NAMALWA (cell line): ENCODE measurements at regions not wholly inside any gene's neighbourhood (a gene's known extent, or its start where the extent isn't known, plus 50 kb on each side); places are given as distances from the start of the nearest gene placed in this dataset.
A peak's percentile ranks its signal among the peaks of the same experiment; 100 is the strongest.

Source experiments
- DNase-seq: peaks from one replicate; pipeline ENCODE4 v3.0.0-alpha.2; 2015; ENCODE audit warnings: low spot score

DNA sequence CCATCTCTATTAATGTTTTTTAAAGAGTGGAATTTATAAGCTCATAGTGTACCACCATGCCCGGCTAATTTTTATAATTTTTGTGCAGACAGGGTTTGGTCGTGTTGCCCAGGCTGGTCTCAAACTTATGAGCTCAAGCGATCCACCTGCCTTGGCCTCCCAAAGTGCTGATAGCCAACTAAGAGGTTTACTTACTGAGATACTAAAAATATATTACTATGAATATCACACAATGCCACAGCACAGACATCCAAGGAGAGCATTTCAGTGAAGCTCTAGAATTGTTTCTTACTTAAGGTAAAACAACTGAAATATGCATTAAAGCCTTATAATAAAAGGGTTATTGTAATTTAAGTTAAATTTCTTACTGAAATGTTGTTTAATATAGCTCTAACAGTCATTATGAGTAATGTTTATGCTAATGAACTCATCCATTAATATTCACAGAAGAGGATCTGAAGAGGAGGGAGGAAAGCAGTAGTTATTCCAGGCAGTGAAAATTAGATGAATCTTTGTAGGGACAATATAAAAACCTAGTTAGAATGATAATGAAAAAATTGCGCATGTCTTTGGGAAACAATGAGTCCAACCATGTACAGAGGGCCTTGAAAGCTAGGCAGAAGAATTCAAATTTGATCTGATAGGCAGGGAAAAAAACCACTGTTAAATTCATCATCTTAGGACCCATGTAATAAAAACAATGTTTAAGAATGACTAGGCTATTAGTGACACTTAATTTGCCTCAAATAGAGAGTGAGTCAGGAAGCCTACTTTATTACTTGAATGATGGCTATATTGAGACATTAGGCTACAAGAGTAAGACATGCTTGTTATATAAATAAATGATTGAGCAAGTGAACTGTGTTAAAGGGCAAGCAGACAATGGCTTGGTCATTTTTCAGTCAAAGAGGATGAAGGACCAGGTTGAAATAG, 99.2 kb downstream of the SLC41A2 start:
- no peak for DNase-seq

DNA sequence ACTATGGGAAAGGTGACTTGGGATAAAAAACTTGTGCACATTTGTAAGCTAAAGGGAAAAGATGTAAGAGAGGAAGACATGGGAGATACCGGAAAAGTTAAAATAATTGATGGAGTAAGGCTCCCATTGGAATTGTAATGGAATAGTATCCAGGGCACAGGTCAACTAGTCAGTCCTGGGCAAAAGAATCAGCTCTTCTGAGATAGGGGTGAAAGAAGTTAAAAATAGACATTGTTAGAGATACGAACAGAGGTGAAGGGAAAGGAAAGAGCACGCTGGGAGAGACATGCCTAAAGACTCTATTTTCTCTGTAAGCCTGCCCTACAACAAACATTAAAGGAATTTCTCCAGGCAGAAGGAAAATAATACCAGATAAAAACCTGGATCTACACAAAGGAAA, 101.6 kb downstream of the SLC41A2 start:
- no peak for DNase-seq

DNA sequence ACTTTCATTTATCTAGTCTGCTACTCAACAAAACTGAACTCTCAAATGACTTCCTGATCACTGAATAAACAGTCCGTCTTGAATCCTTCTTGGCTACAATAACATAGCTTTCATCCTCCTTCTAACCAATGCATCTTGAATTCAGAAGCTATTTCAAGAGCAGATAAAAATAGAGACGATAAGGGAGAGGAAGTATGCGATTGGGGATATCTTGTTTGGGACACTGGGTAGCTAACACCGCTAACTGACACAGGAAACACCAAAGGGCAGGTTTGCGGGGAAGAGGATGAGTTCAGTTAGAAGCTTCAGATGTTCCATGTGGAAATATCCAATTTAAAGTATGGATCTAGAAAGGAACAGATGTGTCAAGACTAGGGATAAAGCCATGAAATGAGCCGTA, 102.5 kb downstream of the SLC41A2 start:
- DNase-seq, result no peak

DNA sequence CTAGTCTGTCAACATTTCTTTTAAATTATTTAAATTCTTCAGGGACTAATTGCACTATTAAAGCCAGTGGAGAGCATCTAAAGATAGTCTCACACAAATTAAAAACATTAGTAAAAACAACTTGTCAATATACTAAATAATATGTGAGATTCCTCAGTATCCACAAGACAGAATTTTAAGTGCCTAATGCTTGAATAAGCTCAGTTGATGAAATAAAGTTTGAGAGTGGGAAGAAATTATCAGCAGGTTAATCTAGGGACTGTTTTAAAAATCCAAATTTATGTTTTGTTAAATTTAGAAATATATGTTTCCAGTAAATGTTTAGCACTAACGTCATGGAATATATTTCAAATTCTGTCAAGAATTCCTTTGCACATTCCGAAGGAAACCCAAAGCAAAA, 105.2 kb downstream of the SLC41A2 start:
- no peak for DNase-seq

DNA sequence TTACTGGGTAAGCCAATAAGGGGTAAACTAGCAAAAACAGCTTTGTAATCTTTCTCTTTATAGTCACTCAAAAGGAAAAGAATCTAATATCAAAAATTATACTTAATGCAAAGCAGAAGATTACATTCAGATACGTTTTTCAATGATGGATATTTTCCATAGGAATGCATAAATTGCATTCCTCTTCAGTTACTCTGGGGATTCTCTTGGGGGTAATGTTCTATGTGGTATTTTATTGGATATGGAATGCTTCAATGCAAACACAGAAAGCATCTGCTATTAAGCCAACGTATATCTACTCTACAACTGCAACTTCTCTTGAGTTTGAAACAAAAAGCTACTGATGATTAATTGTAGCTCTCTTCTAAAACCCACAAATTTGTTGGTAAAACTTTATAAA, 106.0 kb downstream of the SLC41A2 start:
- no peak for DNase-seq

DNA sequence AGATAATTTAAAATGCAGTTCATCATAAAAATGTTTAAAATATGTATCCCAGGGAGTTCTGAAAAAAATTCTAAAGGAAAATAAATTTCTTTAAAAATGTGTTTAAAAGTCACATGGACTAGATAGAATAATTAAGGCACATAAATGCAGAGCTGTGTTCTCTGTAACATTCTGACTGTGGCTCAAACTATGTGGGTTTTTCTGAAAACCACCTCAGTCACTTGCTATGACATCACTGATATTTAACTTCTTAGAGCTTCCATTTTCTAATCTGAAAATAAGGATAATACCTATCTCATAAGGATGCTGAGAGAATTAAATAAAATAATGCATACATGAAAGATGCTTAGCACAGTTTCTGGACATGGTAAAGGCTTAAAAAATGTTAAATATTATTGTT, 107.3 kb downstream of the SLC41A2 start:
- DNase-seq, result no peak

DNA sequence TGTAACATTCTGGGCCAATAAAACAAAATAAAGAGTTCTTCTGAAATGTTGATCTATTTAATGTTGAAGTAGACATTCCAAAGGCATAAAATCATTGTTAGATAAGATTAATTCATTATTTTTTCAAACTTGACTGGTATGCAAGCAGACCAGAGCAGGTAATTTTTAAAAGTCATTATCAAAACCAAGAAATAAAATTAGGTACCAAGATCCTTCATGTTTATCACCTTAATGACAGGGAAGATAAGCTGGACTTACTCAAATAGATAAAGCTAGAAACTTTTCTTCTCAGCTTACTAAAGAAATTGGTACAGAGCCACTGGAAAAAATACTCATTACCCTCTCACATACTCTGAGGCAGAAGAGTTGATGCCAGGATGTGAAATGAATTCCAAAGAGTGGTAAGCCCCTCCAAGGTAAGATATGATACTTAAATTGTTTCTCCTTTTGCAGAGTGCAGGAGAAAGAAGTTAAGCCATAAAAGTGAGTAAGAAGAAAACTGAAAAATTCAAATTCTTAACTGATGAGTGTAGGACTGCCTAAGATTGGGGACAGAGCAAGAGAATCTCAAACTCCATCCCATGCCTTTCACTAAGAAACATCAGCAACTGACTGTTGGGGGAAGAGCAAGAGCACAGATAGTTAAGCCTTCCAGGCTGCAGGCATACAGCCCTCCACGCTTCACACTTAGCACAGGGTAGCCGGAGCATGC, 111.9 kb downstream of the SLC41A2 start:
- no peak for DNase-seq

DNA sequence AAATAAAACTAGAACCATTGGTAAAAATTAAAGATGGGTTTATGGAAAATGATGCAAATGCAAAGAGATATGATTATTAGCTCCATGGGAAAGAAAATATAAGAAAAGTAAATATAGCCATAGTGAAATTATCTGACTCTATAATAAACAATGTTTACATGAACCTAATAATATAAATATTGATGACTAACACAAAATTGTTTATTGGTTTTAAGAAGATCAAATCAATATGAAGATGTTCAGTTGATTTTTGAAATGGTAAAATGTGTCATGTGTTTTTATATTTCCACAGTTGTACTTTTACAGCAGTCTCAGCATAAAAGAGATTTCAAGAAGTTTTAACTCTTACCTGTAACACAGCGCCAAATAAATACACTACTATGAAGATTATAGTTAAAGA, 114.0 kb downstream of the SLC41A2 start:
- no peak for DNase-seq

DNA sequence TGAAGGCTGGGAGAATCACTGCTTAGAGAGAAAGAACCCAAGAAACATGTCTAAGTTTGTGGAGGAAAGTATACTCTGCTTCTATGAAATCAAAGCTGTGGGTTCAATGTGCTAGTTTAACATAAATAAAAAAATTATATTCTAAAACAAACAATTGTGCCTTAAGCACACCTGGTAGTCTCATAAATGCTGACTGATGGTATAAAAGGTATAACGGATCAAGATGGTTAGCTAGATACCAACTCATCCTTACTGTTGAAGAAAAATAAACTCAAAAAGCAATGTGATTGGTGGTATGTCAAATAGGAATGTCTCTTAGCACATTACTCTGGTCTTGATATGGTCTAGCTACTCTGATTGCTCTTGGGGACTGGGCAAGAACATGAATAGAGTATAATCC, 117.8 kb downstream of the SLC41A2 start:
- DNase-seq, result no peak

DNA sequence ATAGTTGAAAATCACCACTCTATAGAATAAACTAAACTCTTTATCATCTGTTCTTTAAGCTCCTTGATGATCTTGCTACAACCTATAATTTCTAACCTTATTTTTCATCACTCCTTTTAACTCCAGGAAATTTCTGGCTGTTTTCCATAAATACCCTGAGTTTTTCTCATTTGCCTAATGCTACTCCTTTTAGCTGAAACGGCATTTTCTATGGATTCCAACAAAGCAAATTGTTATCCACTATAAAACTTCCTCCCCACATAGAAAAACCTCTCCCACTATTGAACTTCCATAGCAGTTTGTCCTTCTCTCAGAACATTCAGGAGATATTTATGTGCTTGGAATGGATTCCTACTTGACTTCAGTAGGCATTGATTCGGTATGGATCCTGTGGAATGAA, 122.8 kb downstream of the SLC41A2 start:
- DNase-seq, result no peak

DNA sequence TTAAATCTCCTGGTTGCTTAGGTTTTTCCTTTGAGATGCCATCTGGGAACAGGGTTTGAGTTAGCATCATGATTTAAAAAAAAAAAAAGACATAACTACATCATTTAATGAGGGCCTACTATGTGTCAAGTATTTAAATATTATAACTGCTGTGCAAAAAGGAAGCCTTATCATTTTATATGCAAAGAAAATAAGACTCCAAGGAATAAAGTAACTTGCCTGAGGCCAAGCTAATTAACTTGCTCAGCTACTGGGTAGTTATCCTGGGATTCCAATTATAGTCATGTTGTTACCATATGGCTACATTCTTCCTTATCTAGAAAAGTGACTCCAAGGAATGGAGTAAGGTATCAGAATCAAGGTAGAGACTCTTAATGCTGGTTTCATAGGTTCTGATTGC, 123.5 kb downstream of the SLC41A2 start:
- DNase-seq, result no peak

DNA sequence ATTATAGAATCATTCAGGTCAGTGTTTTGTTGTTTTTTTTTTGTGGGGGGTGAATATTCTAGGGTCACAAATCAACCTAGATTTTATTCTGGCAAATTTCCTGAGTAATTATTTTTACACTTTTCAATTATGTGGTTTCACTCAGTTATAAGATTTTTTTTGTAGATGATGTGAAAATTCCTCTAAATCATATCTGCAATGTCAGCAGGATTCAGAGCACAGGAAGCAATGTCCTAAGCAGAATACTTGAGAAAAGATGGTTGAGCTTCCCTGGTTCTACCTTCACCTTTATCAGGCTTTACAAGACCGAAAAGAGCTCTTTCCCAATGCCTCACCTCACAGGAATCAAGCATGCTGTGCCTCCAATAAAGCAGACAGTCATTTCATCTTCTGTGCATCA, 124.3 kb downstream of the SLC41A2 start:
- DNase-seq, result no peak

DNA sequence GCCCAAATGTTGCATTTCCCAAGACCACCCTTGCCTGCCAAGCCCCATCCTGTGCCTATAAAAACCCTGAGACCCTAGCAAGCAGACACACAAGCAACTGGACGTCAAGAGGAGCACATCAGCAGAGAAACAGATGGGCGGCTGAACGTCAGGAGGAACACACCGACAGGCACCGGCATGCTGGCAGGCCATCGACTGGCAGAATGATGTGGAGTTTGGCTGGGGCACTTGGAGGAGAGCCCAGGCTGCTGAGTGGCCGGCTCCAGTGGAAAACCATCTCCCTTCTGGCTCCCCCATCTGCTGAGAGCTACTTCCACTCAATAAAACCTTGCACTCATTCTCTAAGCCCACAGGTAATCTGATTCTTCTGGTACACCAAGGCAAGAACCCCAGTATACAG, 130.1 kb downstream of the SLC41A2 start:
- DNase-seq, result no peak

DNA sequence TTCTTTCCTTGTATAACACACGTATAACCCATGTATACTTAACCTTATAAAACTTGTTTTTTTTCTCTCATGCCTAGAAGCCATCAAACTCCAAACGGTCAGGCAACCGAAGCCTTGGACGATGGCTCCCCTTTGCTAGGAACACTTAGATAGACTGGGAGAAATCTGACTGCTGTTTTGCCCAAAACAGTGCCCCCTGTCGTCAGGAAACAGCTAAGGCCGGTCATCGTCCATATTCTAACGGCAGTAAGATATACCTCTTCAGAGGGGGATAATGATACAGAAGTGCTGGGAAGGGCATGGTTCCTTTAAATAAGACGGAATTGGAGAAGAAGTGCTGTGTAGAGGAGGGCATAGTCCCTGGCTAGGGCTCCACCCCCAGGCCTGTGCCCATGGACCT, 130.5 kb downstream of the SLC41A2 start:
- DNase-seq, result no peak

DNA sequence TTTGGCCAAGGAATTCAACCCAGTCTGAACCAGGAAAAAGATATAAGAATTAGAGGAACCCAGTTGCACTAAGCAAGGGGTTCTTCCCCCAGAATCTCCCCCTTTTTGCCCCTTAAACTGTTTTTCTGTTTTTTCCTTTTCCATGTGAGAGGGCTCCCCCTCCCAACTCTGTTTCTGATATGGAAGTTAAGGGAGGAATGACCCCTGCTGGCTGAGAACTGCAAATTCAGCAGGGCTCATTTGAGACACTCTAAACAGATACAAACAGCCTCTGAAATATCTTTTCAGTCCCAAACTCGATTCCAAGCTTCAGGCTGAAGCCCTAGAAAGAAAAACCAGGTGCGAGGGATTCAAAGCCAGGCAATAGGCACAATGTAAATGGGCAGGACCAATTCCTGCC, 132.7 kb downstream of the SLC41A2 start:
- peak; percentile 10 for DNase-seq

DNA sequence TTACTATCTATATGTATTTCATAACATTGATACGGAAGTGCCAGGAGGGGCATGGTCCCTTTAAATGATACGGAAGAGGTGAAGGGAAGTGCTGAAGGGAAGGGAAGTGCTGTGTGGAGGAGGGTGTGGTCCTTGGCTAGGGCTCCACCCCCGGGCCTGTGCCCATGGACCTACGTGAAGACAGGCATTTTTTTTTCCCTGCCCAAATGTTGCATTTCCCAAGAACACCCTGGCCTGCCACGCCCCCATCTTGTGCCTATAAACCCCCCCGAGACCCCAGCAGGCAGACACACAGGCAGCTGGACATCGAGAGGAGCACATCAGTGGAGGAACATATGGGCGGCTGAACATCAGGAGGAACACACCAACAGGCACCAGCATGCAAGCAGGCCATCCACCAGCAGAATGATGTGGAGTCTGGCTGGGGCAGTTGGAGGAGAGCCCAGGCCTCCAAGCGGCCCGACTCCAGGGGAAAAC, 134.1 kb downstream of the SLC41A2 start:
- DNase-seq, result no peak

DNA sequence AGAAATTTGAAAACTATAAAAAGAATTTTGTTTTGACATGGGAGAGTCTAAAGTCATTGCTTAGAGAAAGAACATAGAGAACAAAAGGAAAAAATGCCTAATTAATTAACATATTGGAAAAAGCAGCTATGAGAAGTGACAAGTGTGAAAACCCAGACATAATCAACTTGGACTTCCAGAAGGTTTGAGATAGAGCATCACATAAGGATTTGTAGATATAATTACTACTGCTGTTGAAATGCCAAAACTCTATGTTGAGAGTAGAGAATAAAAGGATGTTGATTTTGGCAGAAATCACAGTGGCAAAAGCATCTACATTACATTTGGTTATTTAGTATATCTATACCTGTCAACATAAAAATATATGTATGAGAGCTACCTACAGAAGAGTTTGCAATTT, 135.1 kb downstream of the SLC41A2 start:
- DNase-seq, result no peak

DNA sequence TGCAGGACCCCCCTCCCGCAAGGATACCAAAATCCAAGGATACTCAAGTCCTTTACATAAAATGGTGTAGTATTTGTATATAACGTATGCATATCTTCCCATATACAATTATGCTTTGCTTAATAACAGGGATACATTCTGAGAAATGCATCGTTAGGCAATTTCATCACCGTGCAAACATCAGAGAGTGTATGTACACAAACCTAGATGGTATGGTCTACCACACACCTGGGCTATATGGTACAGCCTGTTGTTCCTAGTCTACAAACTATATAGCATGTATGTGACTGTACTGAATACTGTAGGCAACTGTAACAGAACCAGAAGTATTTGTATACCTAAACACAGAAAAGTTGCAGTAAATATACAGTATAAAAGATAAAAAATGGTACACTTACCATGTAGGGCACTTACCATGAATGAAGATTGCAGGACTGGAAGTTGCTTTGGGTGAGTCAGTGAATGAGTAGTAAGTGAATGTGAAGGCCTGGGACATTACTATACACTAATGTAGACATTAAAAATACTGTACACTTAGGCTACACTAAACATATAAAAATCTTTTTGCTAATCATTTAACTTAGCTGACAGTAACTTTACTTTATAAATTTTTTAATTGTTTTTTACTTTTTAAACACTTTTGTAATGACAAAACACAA, 141.1 kb downstream of the SLC41A2 start:
- no peak for DNase-seq

DNA sequence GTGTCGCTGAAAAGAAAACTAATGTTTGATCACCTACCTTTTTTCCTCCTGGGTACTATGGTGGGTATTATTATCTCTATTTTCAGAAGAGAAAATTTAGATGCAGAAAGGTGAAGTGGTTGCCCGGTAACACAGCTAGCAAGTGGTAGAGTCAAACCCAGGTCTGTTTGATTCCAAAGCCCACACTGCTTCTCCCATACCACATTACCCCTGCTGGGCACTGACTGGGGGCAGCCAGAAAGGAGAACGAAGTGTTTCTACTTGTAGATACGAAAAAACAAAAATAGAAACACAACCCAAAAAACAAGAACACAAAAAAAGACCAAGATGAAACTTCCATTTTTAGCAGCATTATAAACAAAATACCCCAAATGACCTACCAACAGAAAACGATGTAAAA, 142.2 kb downstream of the SLC41A2 start:
- no peak for DNase-seq

DNA sequence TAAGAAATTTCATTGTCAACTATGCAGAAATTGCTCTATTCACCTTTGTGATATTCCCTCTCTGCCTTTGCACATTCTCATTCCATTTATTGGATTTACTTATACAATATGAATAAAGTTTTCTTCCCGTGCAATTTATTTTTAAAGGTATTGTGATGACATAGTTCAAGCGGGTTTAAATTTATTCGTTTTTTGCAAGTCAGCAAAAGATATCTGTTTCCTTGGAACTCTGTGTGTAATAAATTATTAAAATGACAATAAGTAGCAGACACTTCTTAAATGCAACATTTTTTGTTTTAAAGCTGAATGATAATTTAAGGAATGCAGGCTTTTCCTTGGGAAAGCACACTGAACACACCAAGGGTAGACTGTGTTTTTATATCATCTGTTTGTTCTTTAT, 143.1 kb downstream of the SLC41A2 start:
- no peak for DNase-seq
